CD4-positive, CD25-positive, alpha-beta regulatory T cell (primary cell): ENCODE measurements at regions not wholly inside any gene's neighbourhood (a gene's known extent, or its start where the extent isn't known, plus 50 kb on each side); places are given as distances from the start of the nearest gene placed in this dataset.

Source experiments
- ATAC-seq, 2 donors: fragments of 150-1000 bp; cut with Tn5 transposase; one replicate each; pipeline ENCODE4 v1.10.0; 2021; ENCODE audit warnings: low read depth in 2 of 2, moderate number of reproducible peaks in 2 of 2, moderate library complexity in 1 of 2
- DNase-seq, 3 donors: peaks; one replicate each; pipeline versions ENCODE4 v3.0.0 to v3.0.0-alpha.2; 2012 to 2022; ENCODE audit warnings: mixed read lengths in 1 of 3
- H3K27ac ChIP-seq: one replicate; pipeline ENCODE4 v1.7.0; 2013; ENCODE audit warnings: mild to moderate bottlenecking, low read length; ENCODE audit not compliant: insufficient read depth, poor library complexity, severe bottlenecking
- H3K27me3 ChIP-seq: one replicate; pipeline ENCODE4 v1.7.0; 2013; ENCODE audit warnings: low read length; ENCODE audit not compliant: control insufficient read depth, insufficient read depth
- H3K36me3 ChIP-seq: one replicate; pipeline ENCODE4 v1.7.0; 2013; ENCODE audit warnings: mild to moderate bottlenecking, low read length, moderate library complexity; ENCODE audit not compliant: control insufficient read depth, insufficient read depth
- H3K4me1 ChIP-seq: 2 replicates; pipeline ENCODE4 v1.7.0; 2013; ENCODE audit warnings: mild to moderate bottlenecking, low read length; ENCODE audit not compliant: insufficient read depth, control insufficient read depth, poor library complexity, severe bottlenecking
- H3K4me3 ChIP-seq: one replicate; pipeline ENCODE4 v1.7.0; 2013; ENCODE audit warnings: low read depth, mild to moderate bottlenecking, low read length, moderate library complexity
- H3K9me3 ChIP-seq, 2 experiments: 1 replicate in 1 of 2; 2 replicates in 1 of 2; pipeline ENCODE4 v1.7.0; 2013; ENCODE audit warnings: low read length in 2 of 2, mild to moderate bottlenecking in 1 of 2, moderate library complexity in 1 of 2; ENCODE audit not compliant: control insufficient read depth in 2 of 2
- H3K27ac Mint-ChIP-seq, 3 donors: one replicate each; pipeline ENCODE4 v1.8.0; 2020 to 2022; ENCODE audit warnings: mild to moderate bottlenecking in 3 of 3, mixed read lengths in 3 of 3, moderate library complexity in 2 of 3
- H3K27me3 Mint-ChIP-seq: one replicate; pipeline ENCODE4 v1.8.0; 2022; ENCODE audit warnings: mild to moderate bottlenecking, mixed read lengths
- H3K36me3 Mint-ChIP-seq: one replicate; pipeline ENCODE4 v1.8.0; 2020; ENCODE audit warnings: mixed read lengths
- H3K4me1 Mint-ChIP-seq, 4 donors: one replicate each; pipeline ENCODE4 v1.8.0; 2020 to 2022; ENCODE audit warnings: mixed read lengths in 4 of 4, mild to moderate bottlenecking in 1 of 4
- H3K4me3 Mint-ChIP-seq, 4 donors: one replicate each; pipeline ENCODE4 v1.8.0; 2020 to 2022; ENCODE audit warnings: mild to moderate bottlenecking in 4 of 4, mixed read lengths in 4 of 4, moderate library complexity in 3 of 4
- H3K9me3 Mint-ChIP-seq, 7 donors: one replicate each; pipeline ENCODE4 v1.8.0; 2020 to 2022; ENCODE audit warnings: mixed read lengths in 7 of 7, mild to moderate bottlenecking in 3 of 7, moderate library complexity in 2 of 7

GRCh38 chr4:176927117-176927516 is 134.4 kb upstream of the VEGFC start:
- Histone ChIP-seq H3K27me3 (no peaks in the 10 kb centered on the region), H3K27ac (no peak overlapping the region), H3K4me3 (no peak overlapping the region), H3K36me3 (no peaks in the 10 kb centered on the region), H3K9me3 (no peaks in the 10 kb centered on the region), H3K4me1 (no peaks in the 10 kb centered on the region)
- peaks cover 0 to 3% (median 0%) of the 10 kb centered on the region in 7 donors for H3K9me3 Mint-ChIP-seq
- no peaks in the 10 kb centered on the region for H3K36me3 Mint-ChIP-seq
- DNase-seq (no peak), ATAC-seq (no peak)
- no peaks in the 10 kb centered on the region for H3K27me3 Mint-ChIP-seq
- no peak overlapping the region for H3K4me3 Mint-ChIP-seq
- no peak overlapping the region for H3K27ac Mint-ChIP-seq
- H3K4me1 Mint-ChIP-seq = no peaks in the 10 kb centered on the region

GRCh38 chr4:176927664-176928063 is 134.9 kb upstream of the VEGFC start:
- Histone ChIP-seq H3K4me3 (no peak overlapping the region), H3K27ac (no peak overlapping the region), H3K4me1 (no peaks in the 10 kb centered on the region), H3K36me3 (no peaks in the 10 kb centered on the region), H3K9me3 (no peaks in the 10 kb centered on the region), H3K27me3 (no peaks in the 10 kb centered on the region)
- DNase-seq = no peak
- Mint-ChIP-seq H3K27me3 (no peaks in the 10 kb centered on the region), H3K9me3 (peaks cover 0 to 3% (median 0%) of the 10 kb centered on the region in 7 donors), H3K4me1 (no peaks in the 10 kb centered on the region), H3K36me3 (no peaks in the 10 kb centered on the region), H3K27ac (no peak overlapping the region), H3K4me3 (no peak overlapping the region)
- no peak for ATAC-seq

- no peak overlapping the region for H3K4me3 Mint-ChIP-seq
- Histone ChIP-seq H3K36me3 (no peaks in the 10 kb centered on the region), H3K9me3 (peaks cover 0 to 2% of the 10 kb centered on the region in 2 experiments), H3K27me3 (no peaks in the 10 kb centered on the region), H3K4me3 (no peak overlapping the region), H3K4me1 (no peaks in the 10 kb centered on the region), H3K27ac (no peak overlapping the region)
- H3K36me3 Mint-ChIP-seq = no peaks in the 10 kb centered on the region
- peaks cover 0 to 10% (median 3%) of the 10 kb centered on the region in 7 donors for H3K9me3 Mint-ChIP-seq
- H3K27me3 Mint-ChIP-seq = no peaks in the 10 kb centered on the region
- DNase-seq (no peak), ATAC-seq (no peak)
- H3K27ac Mint-ChIP-seq = no peak overlapping the region
- no peaks in the 10 kb centered on the region for H3K4me1 Mint-ChIP-seq
These were observed 146.7 kb upstream of the VEGFC start for GRCh38 chr4:176939445-176939844.

GRCh38 chr4:176945334-176945733 is 152.6 kb upstream of the VEGFC start:
- Mint-ChIP-seq H3K9me3 (peaks cover 0 to 3% (median 0%) of the 10 kb centered on the region in 7 donors), H3K36me3 (no peaks in the 10 kb centered on the region), H3K27me3 (no peaks in the 10 kb centered on the region), H3K4me3 (no peak overlapping the region), H3K4me1 (no peaks in the 10 kb centered on the region), H3K27ac (no peak overlapping the region)
- H3K4me3 ChIP-seq = no peak overlapping the region
- no peaks in the 10 kb centered on the region for H3K27me3 ChIP-seq
- H3K27ac ChIP-seq = no peak overlapping the region
- H3K36me3 ChIP-seq = no peaks in the 10 kb centered on the region
- DNase-seq (no peak), ATAC-seq (no peak)
- H3K9me3 ChIP-seq = no peaks in the 10 kb centered on the region
- no peaks in the 10 kb centered on the region for H3K4me1 ChIP-seq

- no peaks in the 10 kb centered on the region for H3K27me3 ChIP-seq
- H3K36me3 Mint-ChIP-seq = no peaks in the 10 kb centered on the region
- no peaks in the 10 kb centered on the region for H3K9me3 Mint-ChIP-seq
- H3K4me1 ChIP-seq = no peaks in the 10 kb centered on the region
- no peak overlapping the region for H3K4me3 ChIP-seq
- H3K4me1 Mint-ChIP-seq = no peaks in the 10 kb centered on the region
- H3K27ac Mint-ChIP-seq = no peak overlapping the region
- no peaks in the 10 kb centered on the region for H3K9me3 ChIP-seq
- ATAC-seq (no peak), DNase-seq (no peak)
- H3K27me3 Mint-ChIP-seq = no peaks in the 10 kb centered on the region
- H3K36me3 ChIP-seq = no peaks in the 10 kb centered on the region
- no peak overlapping the region for H3K4me3 Mint-ChIP-seq
- no peak overlapping the region for H3K27ac ChIP-seq
These were observed 156.3 kb upstream of the VEGFC start for GRCh38 chr4:176949029-176949428.

- Mint-ChIP-seq H3K4me1 (no peaks in the 10 kb centered on the region), H3K36me3 (no peaks in the 10 kb centered on the region), H3K9me3 (peaks cover 0 to 10% (median 4%) of the 10 kb centered on the region in 7 donors), H3K27me3 (no peaks in the 10 kb centered on the region), H3K4me3 (no peak overlapping the region), H3K27ac (no peak overlapping the region)
- Histone ChIP-seq H3K36me3 (no peaks in the 10 kb centered on the region), H3K4me1 (no peaks in the 10 kb centered on the region), H3K9me3 (no peaks in the 10 kb centered on the region), H3K27me3 (no peaks in the 10 kb centered on the region), H3K4me3 (no peak overlapping the region), H3K27ac (no peak overlapping the region)
- DNase-seq (no peak), ATAC-seq (no peak)
These were observed 160.3 kb upstream of the VEGFC start for GRCh38 chr4:176953021-176953420.

GRCh38 chr4:176957353-176958118 is 164.8 kb upstream of the VEGFC start:
- H3K9me3 Mint-ChIP-seq = peaks cover 0 to 10% (median 4%) of the 10 kb centered on the region in 7 donors
- no peaks in the 10 kb centered on the region for H3K36me3 ChIP-seq
- no peak overlapping the region for H3K27ac ChIP-seq
- no peak for ATAC-seq
- H3K9me3 ChIP-seq = no peaks in the 10 kb centered on the region
- H3K4me3 ChIP-seq = no peak overlapping the region
- H3K27ac Mint-ChIP-seq = no peak overlapping the region
- H3K4me1 Mint-ChIP-seq = no peaks in the 10 kb centered on the region
- H3K27me3 ChIP-seq = no peaks in the 10 kb centered on the region
- no peaks in the 10 kb centered on the region for H3K4me1 ChIP-seq
- H3K36me3 Mint-ChIP-seq = no peaks in the 10 kb centered on the region
- no peaks in the 10 kb centered on the region for H3K27me3 Mint-ChIP-seq
- no peak overlapping the region for H3K4me3 Mint-ChIP-seq
- no peak for DNase-seq

- no peak overlapping the region for H3K27ac Mint-ChIP-seq
- H3K9me3 Mint-ChIP-seq = peaks cover 0 to 7% (median 4%) of the 10 kb centered on the region in 7 donors
- no peak for DNase-seq
These were observed 167.3 kb upstream of the VEGFC start for GRCh38 chr4:176959980-176960379.

More at GRCh38 chr4:176959980-176960379, 167.3 kb upstream of the VEGFC start:
- Mint-ChIP-seq H3K27me3 (no peaks in the 10 kb centered on the region), H3K4me1 (no peaks in the 10 kb centered on the region), H3K4me3 (no peak overlapping the region), H3K36me3 (no peaks in the 10 kb centered on the region)
- no peak for ATAC-seq
- no peaks in the 10 kb centered on the region for H3K27me3 ChIP-seq
- H3K4me3 ChIP-seq = no peak overlapping the region
- H3K9me3 ChIP-seq = no peaks in the 10 kb centered on the region
- no peaks in the 10 kb centered on the region for H3K36me3 ChIP-seq
- no peaks in the 10 kb centered on the region for H3K4me1 ChIP-seq
- no peak overlapping the region for H3K27ac ChIP-seq
